HepG2 (cell line): ENCODE measurements at regions not wholly inside any gene's neighbourhood (a gene's known extent, or its start where the extent isn't known, plus 50 kb on each side); places are given as distances from the start of the nearest gene placed in this dataset.
A peak's percentile ranks its signal among the peaks of the same experiment; 100 is the strongest.

Experiments used
- ATAC-seq: fragments of 200-7000 bp; cut with Tn5 transposase; 3 replicates; pipeline ENCODE4 v1.9.1; 2020; ENCODE audit warnings: mild to moderate bottlenecking, moderate library complexity
- BruUV-seq: library from RNA; stranded (reverse); fragments of 400-500 nt; replicated peaks from 2 replicates; lab custom pipeline; 2021; lab: Mats Ljungman, UMichigan
- CTCF ChIA-PET: fragments of 300-600 bp; formaldehyde crosslinking; extraction: SDS; loops from one replicate; lab custom pipeline; 2021; ENCODE audit warnings: low total read pairs, inconsistent platforms, low intra/inter-chr PET ratio; lab: Yijun Ruan, JAX
- POLR2A ChIA-PET: fragments of 350-600 bp; sonication (Branson Sonifier 250); formaldehyde crosslinking; loops from one replicate; lab custom pipeline; 2020; ENCODE audit warnings: antibody characterized with exemption, inconsistent platforms; lab: Yijun Ruan, JAX
- DNase-seq: peaks from one replicate; pipeline ENCODE4 v3.0.0-alpha.2; 2015; ENCODE audit warnings: low spot score
- FAIRE-seq: peaks from 3 replicates; lab custom pipeline; 2011; peaks lifted over from hg19 to GRCh38; lab: Jason Lieb, UNC
- H2AFZ ChIP-seq: one replicate; pipeline ENCODE4 v1.6.1; 2011; ENCODE audit warnings: low read length, inconsistent platforms
- H3K27ac ChIP-seq: fragments of 300-600 bp; 3 replicates; pipeline ENCODE4 v1.8.0; 2011; ENCODE audit warnings: mixed run types, mild to moderate bottlenecking, mixed read lengths, low read length, inconsistent platforms; ENCODE audit not compliant: insufficient read depth; ENCODE audit errors: extremely low read length
- H3K27me3 ChIP-seq, 2 experiments: fragments of 200-600 bp in 1 of 2; 2 replicates in 1 of 2; 3 replicates in 1 of 2; pipeline versions ENCODE4 v1.6.0 to v1.8.0; 2011; ENCODE audit warnings: low read length in 2 of 2, mild to moderate bottlenecking in 2 of 2, moderate library complexity in 2 of 2, inconsistent platforms in 1 of 2; ENCODE audit not compliant: insufficient read depth in 2 of 2, control insufficient read depth in 1 of 2
- H3K36me3 ChIP-seq, 2 experiments: fragments of 200-600 bp in 1 of 2; replicated peaks in 1 of 2; 2 replicates in 1 of 2; 3 replicates in 1 of 2; pipeline versions ENCODE4 v1.5.1 to v1.8.0; 2011; ENCODE audit warnings: low read length in 2 of 2, inconsistent platforms in 1 of 2; ENCODE audit not compliant: insufficient read depth in 2 of 2, control insufficient read depth in 1 of 2
- H3K4me1 ChIP-seq: 2 replicates; pipeline ENCODE4 v1.5.1; 2012; ENCODE audit warnings: low read length, inconsistent platforms; ENCODE audit not compliant: insufficient read depth
- H3K4me2 ChIP-seq: 2 replicates; pipeline ENCODE4 v1.6.0; 2011; ENCODE audit warnings: low read depth, low read length, inconsistent platforms
- H3K4me3 ChIP-seq, 3 experiments: fragments of 200-600 bp in 1 of 3; sonication (generic), shearing (Covaris generic) in 1 of 3; replicated peaks in 1 of 3; 2 replicates each; pipeline ENCODE4 v1.5.1; 2011 to 2016; ENCODE audit warnings: low read length in 3 of 3, inconsistent platforms in 2 of 3, low read depth in 2 of 3, mild to moderate bottlenecking in 2 of 3, control low read depth in 1 of 3, mixed read lengths in 1 of 3; ENCODE audit not compliant: insufficient read depth in 1 of 3
- H3K79me2 ChIP-seq: one replicate; pipeline ENCODE4 v1.6.1; 2011; ENCODE audit warnings: low read length, inconsistent platforms; ENCODE audit not compliant: insufficient read depth
- H3K9ac ChIP-seq: 2 replicates; pipeline ENCODE4 v1.6.0; 2011; ENCODE audit warnings: mild to moderate bottlenecking, low read depth, low read length, inconsistent platforms; ENCODE audit not compliant: insufficient read depth
- H3K9me3 ChIP-seq: 2 replicates; pipeline ENCODE4 v1.5.1; 2012; ENCODE audit warnings: mild to moderate bottlenecking, low read length
- H4K20me1 ChIP-seq: 2 replicates; pipeline ENCODE4 v1.6.0; 2011; ENCODE audit warnings: inconsistent platforms, mild to moderate bottlenecking, low read length, moderate library complexity; ENCODE audit not compliant: insufficient read depth
- AGO2 ChIP-seq: fragments of 200-400 bp; formaldehyde crosslinking; optimal IDR thresholded peaks from 2 replicates; pipeline ENCODE3; 2017; ENCODE audit warnings: mild to moderate bottlenecking, low read depth, low read length, moderate library complexity
- ARNT2 ChIP-seq: sonication (generic); formaldehyde crosslinking; IDR thresholded peaks from 2 replicates; pipeline ENCODE4 v1.8.0; 2022; ENCODE audit warnings: mild to moderate bottlenecking, low read depth, missing genetic modification reagents, moderate library complexity
- ASH2L ChIP-seq: fragments of 300-600, 200-600 bp; sonication (generic); IDR thresholded peaks from 2 replicates; pipeline ENCODE4 v1.7.0; 2017; ENCODE audit warnings: low read depth, mild to moderate bottlenecking, moderate library complexity, mixed read lengths, low read length; ENCODE audit not compliant: insufficient read length
- BCL3 ChIP-seq: sonication (generic); formaldehyde crosslinking; IDR thresholded peaks from 2 replicates; pipeline ENCODE4 v1.5.1; 2020; ENCODE audit warnings: mild to moderate bottlenecking, missing genetic modification reagents, moderate library complexity
- CBX5 ChIP-seq: sonication (generic); formaldehyde crosslinking; IDR thresholded peaks from 2 replicates; pipeline ENCODE4 v1.4.0; 2020; ENCODE audit warnings: missing genetic modification reagents, borderline replicate concordance
- CTCF ChIP-seq: sonication (generic); formaldehyde crosslinking; IDR thresholded peaks from 2 replicates; pipeline ENCODE4 v1.5.0; 2020; ENCODE audit warnings: mild to moderate bottlenecking, missing genetic modification reagents, moderate library complexity
- HNF4A ChIP-seq: sonication (generic); formaldehyde crosslinking; IDR thresholded peaks from 2 replicates; pipeline ENCODE4 v1.4.0; 2020; ENCODE audit warnings: missing genetic modification reagents
- KLF11 ChIP-seq: IDR thresholded peaks from 2 replicates; pipeline ENCODE4 v1.6.1; 2016; ENCODE audit warnings: missing compliant biosample characterization
- KMT2A ChIP-seq: sonication (generic); formaldehyde crosslinking; IDR thresholded peaks from 2 replicates; pipeline ENCODE4 v1.4.0; 2020; ENCODE audit warnings: missing genetic modification reagents
- SALL1 ChIP-seq: sonication (generic); formaldehyde crosslinking; IDR thresholded peaks from 2 replicates; pipeline ENCODE4 v1.8.0; 2022; ENCODE audit warnings: mild to moderate bottlenecking, missing genetic modification reagents
- SIX1 ChIP-seq: sonication (generic); formaldehyde crosslinking; IDR thresholded peaks from 2 replicates; pipeline ENCODE4 v1.4.0; 2020; ENCODE audit warnings: missing genetic modification reagents, borderline replicate concordance
- TSC22D2 ChIP-seq: sonication (generic); formaldehyde crosslinking; IDR thresholded peaks from 2 replicates; pipeline ENCODE4 v1.5.1; 2020; ENCODE audit warnings: missing genetic modification reagents, mild to moderate bottlenecking, borderline replicate concordance
- UBTF ChIP-seq: sonication (generic); formaldehyde crosslinking; IDR thresholded peaks from 2 replicates; pipeline ENCODE4 v1.4.0; 2020; ENCODE audit warnings: mild to moderate bottlenecking, missing genetic modification reagents
- ZBTB20 ChIP-seq: sonication (generic); formaldehyde crosslinking; IDR thresholded peaks from 2 replicates; pipeline ENCODE4 v1.8.1; 2023; ENCODE audit warnings: missing genetic modification reagents, low read depth, mild to moderate bottlenecking, borderline replicate concordance
- ZNF629 ChIP-seq: sonication (generic); formaldehyde crosslinking; conservative IDR thresholded peaks from 2 replicates; pipeline ENCODE4 v1.5.0; 2020; ENCODE audit warnings: missing genetic modification reagents
- WGBS: methylation state at CpG from one replicate; pipeline ENCODE4 v1.1.6; 2017; ENCODE audit warnings: low lambda C conversion rate; 5-methylcytosine and 5-hydroxymethylcytosine counted together
- in situ Hi-C: cut with HindIII; loops from 2 replicates; pipeline ENCODE4 v1.10.0; 2017; ENCODE audit warnings: low pct_unique_long_range_greater_than_20kb; ENCODE audit not compliant: extremely low pct_ligation_motif_present
- intact Hi-C: fragments of 100-400 bp; cut with micrococcal nuclease; formaldehyde crosslinking; loops from one replicate; pipeline ENCODE4 v1.10.0; 2022; ENCODE audit not compliant: unreplicated experiment
- TF ChIP-seq, protein P1 (sequence below): sonication (generic); formaldehyde crosslinking; IDR thresholded peaks from 2 replicates; pipeline ENCODE4 v1.8.0; 2022; ENCODE audit warnings: mild to moderate bottlenecking, missing genetic modification reagents

DNA sequence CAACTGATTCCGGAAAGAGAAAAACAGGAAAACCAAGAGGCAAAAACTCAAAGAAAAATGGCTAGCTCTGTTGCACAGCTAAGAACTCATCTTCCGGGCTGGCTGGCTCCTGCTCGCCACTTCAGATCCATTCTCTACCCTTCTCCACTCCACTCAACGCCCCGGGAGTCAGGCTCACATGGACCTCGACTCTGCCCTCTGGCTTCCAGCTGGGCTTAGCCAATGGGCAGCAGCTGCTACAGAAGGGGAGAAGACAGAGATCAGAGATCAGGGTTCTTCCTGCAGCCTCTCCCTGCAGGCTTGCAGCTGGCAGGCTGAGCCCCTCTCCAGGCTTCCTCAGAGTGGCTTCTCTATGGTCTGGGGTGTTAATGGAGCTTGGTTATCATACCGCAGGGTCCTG lies 187.5 kb downstream of the MED10 start:
- intact Hi-C loops: no loop called here
- no peaks in the 10 kb centered on the region for H3K4me1 ChIP-seq
- POLR2A ChIA-PET: no interaction called here
- no peak overlapping the region for H3K4me2 ChIP-seq
- H2AFZ ChIP-seq: no peak overlapping the region
- 27% methylated on average over 7 of the region's 7 CpGs for WGBS
- in situ Hi-C loops: no loop called here
- FAIRE-seq (no peak), ATAC-seq (peak; percentile 61), DNase-seq (no peak)
- CTCF ChIA-PET: no interaction called here
- no peak overlapping the region for H3K9ac ChIP-seq
- no peak overlapping the region for H3K27ac ChIP-seq
- no peaks in the 10 kb centered on the region for H3K79me2 ChIP-seq
- no peaks in the 10 kb centered on the region for H3K36me3 ChIP-seq
- BruUV-seq: no TSS peak
- no peaks in the 10 kb centered on the region for H4K20me1 ChIP-seq
- no peak overlapping the region for H3K4me3 ChIP-seq
- H3K27me3 ChIP-seq: no peaks in the 10 kb centered on the region; a peak in 1 of 5 replicates
- H3K9me3 ChIP-seq: no peaks in the 10 kb centered on the region
- TF ChIP-seq ZBTB20 (CRISPR knock-in tag): no peak
- peak; percentile 43 for TF ChIP-seq HNF4A (CRISPR knock-in tag)
- no peak for TF ChIP-seq TSC22D2
- peak; percentile 70 for TF ChIP-seq ZNF629
- no peak for TF ChIP-seq ASH2L
- TF ChIP-seq AGO2: no peak
- no peak for TF ChIP-seq SIX1 (CRISPR knock-in tag)
- TF ChIP-seq SALL1 (CRISPR knock-in tag): no peak
- TF ChIP-seq CTCF (CRISPR knock-in tag): peak; percentile 13; the same call in 1 of the 2 replicates
- TF ChIP-seq, protein P1, sequence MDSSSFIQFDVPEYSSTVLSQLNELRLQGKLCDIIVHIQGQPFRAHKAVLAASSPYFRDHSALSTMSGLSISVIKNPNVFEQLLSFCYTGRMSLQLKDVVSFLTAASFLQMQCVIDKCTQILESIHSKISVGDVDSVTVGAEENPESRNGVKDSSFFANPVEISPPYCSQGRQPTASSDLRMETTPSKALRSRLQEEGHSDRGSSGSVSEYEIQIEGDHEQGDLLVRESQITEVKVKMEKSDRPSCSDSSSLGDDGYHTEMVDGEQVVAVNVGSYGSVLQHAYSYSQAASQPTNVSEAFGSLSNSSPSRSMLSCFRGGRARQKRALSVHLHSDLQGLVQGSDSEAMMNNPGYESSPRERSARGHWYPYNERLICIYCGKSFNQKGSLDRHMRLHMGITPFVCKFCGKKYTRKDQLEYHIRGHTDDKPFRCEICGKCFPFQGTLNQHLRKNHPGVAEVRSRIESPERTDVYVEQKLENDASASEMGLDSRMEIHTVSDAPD (CRISPR knock-in tag): no peak
- TF ChIP-seq CBX5: no peak
- TF ChIP-seq BCL3 (CRISPR knock-in tag): no peak
- no peak for TF ChIP-seq UBTF (CRISPR knock-in tag)
- no peak for TF ChIP-seq ARNT2 (CRISPR knock-in tag)
- no peak for TF ChIP-seq KMT2A (CRISPR knock-in tag)
- no peak for TF ChIP-seq KLF11 (CRISPR knock-in tag)
